ENCODE measurements at regions not wholly inside any gene's neighbourhood (a gene's known extent, or its start where the extent isn't known, plus 50 kb on each side); places are given as distances from the start of the nearest gene placed in this dataset.

DNA sequence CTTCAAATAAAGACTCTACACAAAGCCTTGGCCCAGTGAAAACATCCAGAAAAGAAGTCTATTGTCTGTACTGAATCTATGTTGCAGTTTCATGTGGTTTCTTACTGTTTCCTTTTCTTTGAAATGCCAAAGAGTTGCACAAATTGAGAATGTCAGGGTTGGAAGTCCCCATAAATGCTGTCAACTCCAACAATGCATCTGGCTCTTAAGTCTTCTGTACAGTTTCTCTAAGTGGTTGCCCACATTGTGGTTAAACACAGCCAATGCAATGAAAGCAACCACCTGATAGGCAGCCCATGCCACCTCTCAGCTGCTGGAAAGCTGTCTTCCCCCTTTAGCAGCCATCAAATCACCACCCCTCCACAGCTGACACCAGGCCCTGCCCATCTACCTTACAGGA lies 67.2 kb upstream of the C1GALT1C1 start:
- no peak for DNase-seq

DNA sequence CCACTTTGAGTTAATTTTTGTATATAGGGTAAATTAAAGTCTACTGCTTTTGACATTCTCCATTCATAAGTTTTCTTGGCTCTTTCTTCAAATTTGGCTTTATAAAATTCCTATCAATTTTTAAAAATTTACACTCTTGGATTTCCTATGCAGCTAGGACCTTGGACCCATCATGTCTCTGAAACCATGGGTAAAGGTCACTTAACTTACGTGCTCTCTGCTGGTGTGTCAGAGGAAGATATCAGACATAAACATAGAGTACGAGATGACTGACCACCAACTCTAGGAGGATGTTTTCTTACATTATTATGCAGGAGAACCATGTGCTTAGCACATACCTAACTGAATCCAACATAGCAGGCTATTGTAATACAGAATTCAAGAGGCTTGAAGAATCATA lies 62.5 kb upstream of the C1GALT1C1 start:
- no peak for TF ChIP-seq POLR2AphosphoS5 (IDR thresholded peaks at IDR 0.05)
- TF ChIP-seq POLR2A (IDR thresholded peaks at IDR 0.05): no peak
- TF ChIP-seq, protein P1, sequence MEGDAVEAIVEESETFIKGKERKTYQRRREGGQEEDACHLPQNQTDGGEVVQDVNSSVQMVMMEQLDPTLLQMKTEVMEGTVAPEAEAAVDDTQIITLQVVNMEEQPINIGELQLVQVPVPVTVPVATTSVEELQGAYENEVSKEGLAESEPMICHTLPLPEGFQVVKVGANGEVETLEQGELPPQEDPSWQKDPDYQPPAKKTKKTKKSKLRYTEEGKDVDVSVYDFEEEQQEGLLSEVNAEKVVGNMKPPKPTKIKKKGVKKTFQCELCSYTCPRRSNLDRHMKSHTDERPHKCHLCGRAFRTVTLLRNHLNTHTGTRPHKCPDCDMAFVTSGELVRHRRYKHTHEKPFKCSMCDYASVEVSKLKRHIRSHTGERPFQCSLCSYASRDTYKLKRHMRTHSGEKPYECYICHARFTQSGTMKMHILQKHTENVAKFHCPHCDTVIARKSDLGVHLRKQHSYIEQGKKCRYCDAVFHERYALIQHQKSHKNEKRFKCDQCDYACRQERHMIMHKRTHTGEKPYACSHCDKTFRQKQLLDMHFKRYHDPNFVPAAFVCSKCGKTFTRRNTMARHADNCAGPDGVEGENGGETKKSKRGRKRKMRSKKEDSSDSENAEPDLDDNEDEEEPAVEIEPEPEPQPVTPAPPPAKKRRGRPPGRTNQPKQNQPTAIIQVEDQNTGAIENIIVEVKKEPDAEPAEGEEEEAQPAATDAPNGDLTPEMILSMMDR (IDR thresholded peaks at IDR 0.05): no peak
- no peak for TF ChIP-seq EP300 (IDR thresholded peaks at IDR 0.05)
- Histone ChIP-seq H3K27me3 (no peaks in the 10 kb centered on the region), H3K27ac (no peak overlapping the region), H3K36me3 (no peaks in the 10 kb centered on the region), H3K4me1 (no peaks in the 10 kb centered on the region), H3K9me3 (no peaks in the 10 kb centered on the region), H3K4me3 (no peak overlapping the region)
- no peak for DNase-seq
- WGBS, 2 donors: 55 to 71% methylated on average over 2 of the region's 2 CpGs
- no peak for ATAC-seq (ENCODE audit: low FRiP score in 2 of 2)

More for the DNA sequence above, 67.2 kb upstream of the C1GALT1C1 start:
- H3K36me3 ChIP-seq: no peaks in the 10 kb centered on the region
- H3K4me3 ChIP-seq: no peak overlapping the region
- H3K4me1 ChIP-seq: no peaks in the 10 kb centered on the region
- H3K9me3 ChIP-seq: no peaks in the 10 kb centered on the region
- no peak for ATAC-seq (ENCODE audit: low FRiP score in 2 of 2)
- no peaks in the 10 kb centered on the region for H3K27me3 ChIP-seq
- TF ChIP-seq, protein P1 (IDR thresholded peaks at IDR 0.05): no peak
- TF ChIP-seq POLR2A (IDR thresholded peaks at IDR 0.05): no peak
- TF ChIP-seq POLR2AphosphoS5 (IDR thresholded peaks at IDR 0.05): no peak
- TF ChIP-seq EP300 (IDR thresholded peaks at IDR 0.05): no peak
- H3K27ac ChIP-seq: no peak overlapping the region

DNA sequence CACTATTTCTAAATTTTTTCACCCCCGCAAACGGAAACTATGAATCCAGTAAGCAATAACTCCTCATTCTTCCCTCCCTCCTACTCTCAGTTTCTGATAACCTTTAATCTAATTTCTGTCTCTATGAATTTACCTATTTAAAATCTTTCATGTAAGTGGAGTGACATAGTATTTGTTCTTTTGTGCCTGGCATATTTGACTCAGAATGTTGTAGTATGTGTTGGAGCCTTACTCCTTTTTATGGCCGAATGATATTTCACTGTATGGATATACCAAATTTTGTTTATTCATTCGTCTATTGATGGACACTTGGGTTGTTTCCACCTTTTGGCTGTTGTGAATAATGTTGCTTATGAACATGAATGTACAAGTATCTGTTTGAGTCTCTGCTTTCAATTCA lies 61.1 kb upstream of the C1GALT1C1 start:
- no peak for DNase-seq
- no peaks in the 10 kb centered on the region for H3K9me3 ChIP-seq
- TF ChIP-seq, protein P1 (IDR thresholded peaks at IDR 0.05): no peak
- TF ChIP-seq POLR2AphosphoS5 (IDR thresholded peaks at IDR 0.05): no peak
- no peak for TF ChIP-seq POLR2A (IDR thresholded peaks at IDR 0.05)
- H3K4me3 ChIP-seq: no peak overlapping the region
- no peaks in the 10 kb centered on the region for H3K4me1 ChIP-seq
- ATAC-seq (ENCODE audit: low FRiP score in 2 of 2): no peak
- H3K27ac ChIP-seq: no peak overlapping the region
- no peaks in the 10 kb centered on the region for H3K27me3 ChIP-seq
- 85 to 90% methylated on average over 4 of the region's 4 CpGs for WGBS, 2 donors
- no peaks in the 10 kb centered on the region for H3K36me3 ChIP-seq

DNA sequence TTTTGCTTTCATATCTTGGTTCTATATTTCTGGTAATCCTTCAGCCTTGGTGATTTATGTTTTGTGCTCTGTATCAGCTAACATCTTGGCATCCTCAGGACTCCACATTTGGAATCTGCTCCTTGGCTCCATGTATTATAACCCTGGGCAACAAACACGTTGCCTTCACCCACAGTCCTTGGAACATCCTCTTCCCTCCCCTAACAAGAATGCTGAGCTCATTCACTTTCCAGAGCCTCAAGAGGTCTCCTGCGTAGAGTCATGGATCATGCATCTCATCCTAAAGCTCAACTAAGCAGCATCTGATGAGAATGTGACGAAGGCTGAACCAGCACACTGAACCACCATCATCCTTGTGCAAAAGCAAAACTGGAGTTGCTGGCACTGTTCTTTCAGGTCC lies 60.5 kb upstream of the C1GALT1C1 start:
- Histone ChIP-seq H3K27ac (no peak overlapping the region), H3K4me3 (no peak overlapping the region), H3K36me3 (no peaks in the 10 kb centered on the region), H3K4me1 (no peaks in the 10 kb centered on the region), H3K9me3 (no peaks in the 10 kb centered on the region), H3K27me3 (no peaks in the 10 kb centered on the region)
- WGBS, 2 donors: 65 to 67% methylated on average over 2 to 3 of the region's 3 CpGs
- DNase-seq (no peak), ATAC-seq (ENCODE audit: low FRiP score in 2 of 2) (no peak)
- TF ChIP-seq EP300 (IDR thresholded peaks at IDR 0.05) (no peak), POLR2AphosphoS5 (IDR thresholded peaks at IDR 0.05) (no peak)

DNA sequence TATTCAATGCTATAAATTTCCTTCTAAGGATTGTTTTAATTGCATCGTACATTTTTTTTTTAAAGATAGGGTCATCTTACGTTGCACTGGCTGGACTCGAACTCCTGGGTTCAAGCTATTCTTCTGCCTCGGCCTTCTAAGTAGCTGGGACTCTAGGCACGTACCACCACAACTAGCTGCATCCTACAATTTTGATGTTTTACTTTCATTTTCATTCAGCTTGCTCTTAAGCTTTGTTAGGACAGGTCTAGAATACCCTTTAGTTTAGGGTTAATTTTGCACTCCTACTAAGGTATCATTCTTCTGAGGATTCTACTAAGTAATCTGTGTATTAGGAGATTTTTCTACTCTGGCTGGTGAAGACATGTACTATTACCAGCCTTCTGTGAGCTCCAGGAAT lies 50.2 kb upstream of the C1GALT1C1 start:
- TF ChIP-seq EP300 (IDR thresholded peaks at IDR 0.05) (no peak), POLR2AphosphoS5 (IDR thresholded peaks at IDR 0.05) (no peak), POLR2A (IDR thresholded peaks at IDR 0.05) (no peak)
- TF ChIP-seq, protein P1 (IDR thresholded peaks at IDR 0.05): no peak
- 83 to 90% methylated on average over 5 of the region's 5 CpGs for WGBS, 2 donors
- Histone ChIP-seq H3K27ac (no peak overlapping the region), H3K4me1 (no peaks in the 10 kb centered on the region), H3K27me3 (no peaks in the 10 kb centered on the region), H3K36me3 (no peaks in the 10 kb centered on the region), H3K4me3 (no peak overlapping the region), H3K9me3 (no peaks in the 10 kb centered on the region)
- DNase-seq (no peak), ATAC-seq (ENCODE audit: low FRiP score in 2 of 2) (no peak)

Measured in upper lobe of left lung (tissue), 6 donors.